ENCODE measurements at regions not wholly inside any gene's neighbourhood (a gene's known extent, or its start where the extent isn't known, plus 50 kb on each side); places are given as distances from the start of the nearest gene placed in this dataset.

- no peak for DNase-seq (ENCODE audit: low spot score)
- ATAC-seq: no peak
Measured at GRCh38 chr18:39872651-39873050, 2082.4 kb upstream of the PIK3C3 start.

- no peak for ATAC-seq
- no peak for DNase-seq (ENCODE audit: low spot score)
Measured at GRCh38 chr18:39871961-39872360, 2083.1 kb upstream of the PIK3C3 start.

- no peak for DNase-seq (ENCODE audit: low spot score)
- ATAC-seq: no peak
Measured at GRCh38 chr18:39870591-39870990, 2084.4 kb upstream of the PIK3C3 start.

- DNase-seq (ENCODE audit: low spot score): no peak
- ATAC-seq: no peak
Measured at GRCh38 chr18:39863916-39864315, 2091.1 kb upstream of the PIK3C3 start.

GRCh38 chr18:39862341-39862740, 2092.7 kb upstream of the PIK3C3 start:
- DNase-seq (ENCODE audit: low spot score): no peak
- no peak for ATAC-seq

- no peak for DNase-seq (ENCODE audit: low spot score)
- ATAC-seq: no peak
Measured at GRCh38 chr18:39854291-39854690, 2100.7 kb upstream of the PIK3C3 start.

GRCh38 chr18:39846265-39846664, 2108.8 kb upstream of the PIK3C3 start:
- DNase-seq (ENCODE audit: low spot score): no peak
- no peak for ATAC-seq

GRCh38 chr18:39845631-39846030, 2109.4 kb upstream of the PIK3C3 start:
- ATAC-seq: no peak
- DNase-seq (ENCODE audit: low spot score): no peak

- DNase-seq (ENCODE audit: low spot score) (no peak), ATAC-seq (no peak)
Measured at GRCh38 chr18:39845106-39845505, 2109.9 kb upstream of the PIK3C3 start.

- no peak for ATAC-seq
- DNase-seq (ENCODE audit: low spot score): no peak
Measured at GRCh38 chr18:39843546-39843945, 2111.5 kb upstream of the PIK3C3 start.

- no peak for DNase-seq (ENCODE audit: low spot score)
- ATAC-seq: no peak
Measured at GRCh38 chr18:39842366-39842914, 2112.6 kb upstream of the PIK3C3 start.

- DNase-seq (ENCODE audit: low spot score): no peak
- ATAC-seq: peak; percentile 53
Measured at GRCh38 chr18:39841482-39842365, 2113.3 kb upstream of the PIK3C3 start.

- ATAC-seq (no peak), DNase-seq (ENCODE audit: low spot score) (no peak)
Measured at GRCh38 chr18:39840856-39841481, 2114.1 kb upstream of the PIK3C3 start.

- ATAC-seq (no peak), DNase-seq (ENCODE audit: low spot score) (no peak)
Measured at GRCh38 chr18:39840406-39840805, 2114.6 kb upstream of the PIK3C3 start.

GRCh38 chr18:39839782-39840181, 2115.3 kb upstream of the PIK3C3 start:
- no peak for DNase-seq (ENCODE audit: low spot score)
- ATAC-seq: no peak

GRCh38 chr18:39838831-39839230, 2116.2 kb upstream of the PIK3C3 start:
- ATAC-seq (no peak), DNase-seq (ENCODE audit: low spot score) (no peak)

GRCh38 chr18:39835303-39836030, 2119.6 kb upstream of the PIK3C3 start:
- ATAC-seq: no peak
- no peak for DNase-seq (ENCODE audit: low spot score)

- ATAC-seq: no peak
- DNase-seq (ENCODE audit: low spot score): no peak
Measured at GRCh38 chr18:39834636-39835035, 2120.4 kb upstream of the PIK3C3 start.

- no peak for ATAC-seq
- DNase-seq (ENCODE audit: low spot score): no peak
Measured at GRCh38 chr18:39825485-39826150, 2129.4 kb upstream of the PIK3C3 start.

- DNase-seq (ENCODE audit: low spot score): no peak
- no peak for ATAC-seq
Measured at GRCh38 chr18:39806525-39806924, 2148.5 kb upstream of the PIK3C3 start.

- no peak for DNase-seq (ENCODE audit: low spot score)
- no peak for ATAC-seq
Measured at GRCh38 chr18:39805218-39805617, 2149.8 kb upstream of the PIK3C3 start.
